ENCODE measurements at regions not wholly inside any gene's neighbourhood (a gene's known extent, or its start where the extent isn't known, plus 50 kb on each side); places are given as distances from the start of the nearest gene placed in this dataset.

DNA sequence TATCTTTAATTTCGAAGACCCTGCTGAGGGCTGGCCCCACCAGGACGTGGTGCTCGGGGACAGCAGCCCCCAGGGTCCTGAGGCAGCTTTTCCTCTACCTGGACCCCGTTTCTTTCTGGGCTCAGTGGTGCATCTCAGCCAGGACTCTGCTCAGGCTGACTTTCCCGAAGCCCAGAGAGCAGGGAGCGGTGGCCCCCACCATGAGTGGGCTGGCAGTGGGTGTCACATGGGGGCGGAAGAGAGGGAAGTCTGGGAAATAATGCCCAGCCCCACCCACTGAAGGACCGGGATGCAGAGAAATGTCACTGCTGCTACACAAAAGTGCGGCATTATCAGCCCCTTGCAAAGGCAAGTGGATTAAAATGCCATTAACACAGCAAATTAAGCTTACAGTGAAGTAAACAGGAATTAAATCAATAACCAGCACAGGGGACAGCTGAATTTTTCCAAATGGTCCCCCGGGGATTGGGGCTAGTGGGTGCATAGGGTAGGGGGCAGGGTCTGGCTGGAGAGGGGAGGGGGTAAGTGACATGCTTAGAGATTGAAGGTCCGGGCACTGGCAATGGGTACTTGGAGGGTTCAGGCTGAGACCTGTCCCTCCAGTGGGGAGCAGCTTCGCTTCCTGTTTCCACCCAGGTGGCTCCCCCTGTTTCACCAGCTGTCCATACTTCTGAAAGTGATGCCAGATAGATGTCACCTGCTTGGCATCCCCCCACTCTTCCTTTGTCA lies 177.3 kb downstream of the URI1 start:
- Histone ChIP-seq H3K4me3 (ENCODE audit: severe bottlenecking) (no peak overlapping the region), H3K27me3 (ENCODE audit: insufficient read depth, poor library complexity, severe bottlenecking) (no peaks in the 10 kb centered on the region), H3K4me1 (ENCODE audit: insufficient read depth, poor library complexity, severe bottlenecking) (no peaks in the 10 kb centered on the region), H3K9me3 (ENCODE audit: severe bottlenecking) (no peaks in the 10 kb centered on the region), H3K36me3 (ENCODE audit: low read depth) (no peaks in the 10 kb centered on the region), H3K27ac (ENCODE audit: poor library complexity, severe bottlenecking) (no peak overlapping the region)
- TF ChIP-seq, protein P1, sequence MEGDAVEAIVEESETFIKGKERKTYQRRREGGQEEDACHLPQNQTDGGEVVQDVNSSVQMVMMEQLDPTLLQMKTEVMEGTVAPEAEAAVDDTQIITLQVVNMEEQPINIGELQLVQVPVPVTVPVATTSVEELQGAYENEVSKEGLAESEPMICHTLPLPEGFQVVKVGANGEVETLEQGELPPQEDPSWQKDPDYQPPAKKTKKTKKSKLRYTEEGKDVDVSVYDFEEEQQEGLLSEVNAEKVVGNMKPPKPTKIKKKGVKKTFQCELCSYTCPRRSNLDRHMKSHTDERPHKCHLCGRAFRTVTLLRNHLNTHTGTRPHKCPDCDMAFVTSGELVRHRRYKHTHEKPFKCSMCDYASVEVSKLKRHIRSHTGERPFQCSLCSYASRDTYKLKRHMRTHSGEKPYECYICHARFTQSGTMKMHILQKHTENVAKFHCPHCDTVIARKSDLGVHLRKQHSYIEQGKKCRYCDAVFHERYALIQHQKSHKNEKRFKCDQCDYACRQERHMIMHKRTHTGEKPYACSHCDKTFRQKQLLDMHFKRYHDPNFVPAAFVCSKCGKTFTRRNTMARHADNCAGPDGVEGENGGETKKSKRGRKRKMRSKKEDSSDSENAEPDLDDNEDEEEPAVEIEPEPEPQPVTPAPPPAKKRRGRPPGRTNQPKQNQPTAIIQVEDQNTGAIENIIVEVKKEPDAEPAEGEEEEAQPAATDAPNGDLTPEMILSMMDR (IDR thresholded peaks at IDR 0.05; ENCODE audit: poor library complexity, severe bottlenecking): no peak
- DNase-seq (ENCODE audit: low spot score) (no peak), ATAC-seq (ENCODE audit: low read depth) (no peak)

DNA sequence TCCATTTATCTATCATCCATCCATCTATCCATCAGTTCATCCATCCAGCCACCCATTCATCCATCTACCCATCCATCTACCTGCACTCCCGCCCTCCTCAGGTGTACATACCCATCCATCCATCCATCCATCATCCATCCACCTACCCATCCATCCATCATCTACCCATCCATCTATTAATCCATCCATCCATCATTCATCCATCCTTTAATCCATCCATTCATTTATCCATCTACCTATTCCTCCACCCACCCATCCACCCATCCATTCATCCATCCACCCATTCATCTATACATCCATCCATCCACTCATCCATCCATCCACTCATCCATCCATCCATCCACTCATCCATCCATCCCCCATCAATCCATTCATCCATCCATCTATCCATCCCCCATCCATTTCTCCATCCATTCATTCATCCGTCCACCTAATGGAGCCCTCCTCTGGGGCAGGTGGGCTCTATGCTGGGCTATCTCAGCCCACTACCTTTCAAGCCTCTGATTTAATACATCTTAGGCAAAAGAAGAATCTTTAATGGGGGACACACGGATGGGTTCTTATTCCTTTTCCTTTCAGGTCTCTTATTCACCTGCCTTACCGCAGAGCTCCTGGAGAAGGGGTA lies 178.9 kb downstream of the URI1 start:
- H3K4me3 ChIP-seq (ENCODE audit: severe bottlenecking): no peak overlapping the region
- TF ChIP-seq, protein P1 (IDR thresholded peaks at IDR 0.05; ENCODE audit: poor library complexity, severe bottlenecking): no peak
- no peak overlapping the region for H3K27ac ChIP-seq (ENCODE audit: poor library complexity, severe bottlenecking)
- ATAC-seq (ENCODE audit: low read depth): no peak
- no peaks in the 10 kb centered on the region for H3K4me1 ChIP-seq (ENCODE audit: insufficient read depth, poor library complexity, severe bottlenecking)
- no peak for DNase-seq (ENCODE audit: low spot score)
- no peaks in the 10 kb centered on the region for H3K27me3 ChIP-seq (ENCODE audit: insufficient read depth, poor library complexity, severe bottlenecking)
- no peaks in the 10 kb centered on the region for H3K36me3 ChIP-seq (ENCODE audit: low read depth)
- H3K9me3 ChIP-seq (ENCODE audit: severe bottlenecking): no peaks in the 10 kb centered on the region

DNA sequence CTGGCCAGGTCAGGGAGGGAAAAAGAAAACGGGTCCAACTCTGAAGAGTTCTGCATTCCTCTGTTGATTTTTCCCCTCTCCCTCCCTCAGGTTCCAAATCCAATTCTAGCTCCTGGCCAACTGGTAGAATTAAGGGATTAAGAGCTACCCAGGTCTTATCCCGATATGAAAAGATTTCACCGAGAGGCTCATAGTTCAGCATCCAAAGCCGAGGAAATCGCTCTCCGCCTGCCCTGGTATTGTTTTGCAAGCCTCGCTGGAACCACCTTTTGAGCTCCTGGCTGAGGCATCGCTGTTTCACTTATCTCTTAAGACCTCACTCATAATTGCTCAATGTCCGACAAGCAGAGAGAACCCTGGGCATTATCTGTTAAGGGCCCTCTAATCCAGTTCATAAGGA lies 180.4 kb downstream of the URI1 start:
- ATAC-seq (ENCODE audit: low read depth): no peak
- Histone ChIP-seq H3K27ac (ENCODE audit: poor library complexity, severe bottlenecking) (no peak overlapping the region), H3K36me3 (ENCODE audit: low read depth) (no peaks in the 10 kb centered on the region), H3K27me3 (ENCODE audit: insufficient read depth, poor library complexity, severe bottlenecking) (no peaks in the 10 kb centered on the region), H3K4me1 (ENCODE audit: insufficient read depth, poor library complexity, severe bottlenecking) (no peaks in the 10 kb centered on the region), H3K9me3 (ENCODE audit: severe bottlenecking) (no peaks in the 10 kb centered on the region), H3K4me3 (ENCODE audit: severe bottlenecking) (no peak overlapping the region)
- no peak for DNase-seq (ENCODE audit: low spot score)
- TF ChIP-seq, protein P1 (IDR thresholded peaks at IDR 0.05; ENCODE audit: poor library complexity, severe bottlenecking): no peak

DNA sequence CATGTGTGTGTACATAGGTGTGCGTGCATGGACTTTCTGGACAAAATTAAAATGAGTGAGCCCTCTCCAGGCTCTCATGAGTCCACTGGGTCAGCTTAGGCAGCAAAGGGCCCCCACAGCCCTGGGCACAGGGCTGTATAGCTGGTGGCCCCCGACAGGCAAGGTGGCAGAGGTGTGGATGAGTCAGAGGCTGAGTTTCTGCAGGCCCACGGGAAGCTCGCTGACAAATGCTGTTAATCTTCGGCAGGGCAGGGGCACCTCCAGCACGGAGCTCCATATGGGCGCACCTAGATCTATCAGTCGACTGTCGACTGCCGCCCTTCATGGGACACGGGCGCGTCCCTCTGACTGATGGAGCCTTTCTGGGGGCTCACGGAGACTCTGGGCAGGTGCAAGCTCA lies 181.1 kb downstream of the URI1 start:
- Histone ChIP-seq H3K27ac (ENCODE audit: poor library complexity, severe bottlenecking) (no peak overlapping the region), H3K9me3 (ENCODE audit: severe bottlenecking) (no peaks in the 10 kb centered on the region), H3K4me3 (ENCODE audit: severe bottlenecking) (no peak overlapping the region), H3K4me1 (ENCODE audit: insufficient read depth, poor library complexity, severe bottlenecking) (no peaks in the 10 kb centered on the region), H3K36me3 (ENCODE audit: low read depth) (no peaks in the 10 kb centered on the region), H3K27me3 (ENCODE audit: insufficient read depth, poor library complexity, severe bottlenecking) (no peaks in the 10 kb centered on the region)
- TF ChIP-seq, protein P1 (IDR thresholded peaks at IDR 0.05; ENCODE audit: poor library complexity, severe bottlenecking): no peak
- DNase-seq (ENCODE audit: low spot score) (no peak), ATAC-seq (ENCODE audit: low read depth) (no peak)

DNA sequence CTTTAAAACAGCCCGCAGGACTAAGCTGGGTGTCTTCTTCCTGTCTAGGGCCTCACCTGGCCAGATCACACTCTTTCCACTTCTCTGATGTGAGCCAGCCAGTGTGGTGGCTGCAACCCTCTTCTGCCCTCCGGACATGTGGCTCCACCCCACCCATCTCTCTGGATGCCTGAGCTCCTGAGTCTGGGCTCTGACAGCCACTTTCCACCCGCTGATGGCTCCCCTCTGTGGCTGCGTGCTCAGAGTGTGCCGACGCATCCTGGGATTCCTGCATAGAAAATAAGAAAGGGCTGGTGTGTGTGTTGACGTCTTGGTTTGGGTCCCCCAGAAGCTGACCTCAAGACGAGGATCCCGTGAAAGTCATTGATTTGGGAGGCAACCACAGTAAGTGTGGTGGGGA lies 181.6 kb downstream of the URI1 start:
- TF ChIP-seq, protein P1 (IDR thresholded peaks at IDR 0.05; ENCODE audit: poor library complexity, severe bottlenecking): no peak
- no peak for ATAC-seq (ENCODE audit: low read depth)
- no peaks in the 10 kb centered on the region for H3K36me3 ChIP-seq (ENCODE audit: low read depth)
- no peak for DNase-seq (ENCODE audit: low spot score)
- no peaks in the 10 kb centered on the region for H3K4me1 ChIP-seq (ENCODE audit: insufficient read depth, poor library complexity, severe bottlenecking)
- no peaks in the 10 kb centered on the region for H3K9me3 ChIP-seq (ENCODE audit: severe bottlenecking)
- no peak overlapping the region for H3K4me3 ChIP-seq (ENCODE audit: severe bottlenecking)
- no peaks in the 10 kb centered on the region for H3K27me3 ChIP-seq (ENCODE audit: insufficient read depth, poor library complexity, severe bottlenecking)
- no peak overlapping the region for H3K27ac ChIP-seq (ENCODE audit: poor library complexity, severe bottlenecking)

All from RWPE2 (cell line).